ENCODE measurements at regions not wholly inside any gene's neighbourhood (a gene's known extent, or its start where the extent isn't known, plus 50 kb on each side); places are given as distances from the start of the nearest gene placed in this dataset.

GRCh38 chr7:157482517-157483087, 145.8 kb downstream of the DNAJB6 start:
- DNase-seq, result no peak

GRCh38 chr7:157483515-157483914, 146.7 kb downstream of the DNAJB6 start:
- DNase-seq, result peak in 1 of 2 experiments; percentile 28

GRCh38 chr7:157483971-157484410, 147.2 kb downstream of the DNAJB6 start:
- no peak for DNase-seq

- no peak for DNase-seq
These were observed 147.7 kb downstream of the DNAJB6 start for GRCh38 chr7:157484411-157485081.

- no peak for DNase-seq
These were observed 148.6 kb downstream of the DNAJB6 start for GRCh38 chr7:157485361-157485831.

GRCh38 chr7:157486007-157486755, 149.4 kb downstream of the DNAJB6 start:
- no peak for DNase-seq

- no peak for DNase-seq
These were observed 150.4 kb downstream of the DNAJB6 start for GRCh38 chr7:157487046-157487770.

- no peak for DNase-seq
These were observed 151.5 kb downstream of the DNAJB6 start for GRCh38 chr7:157488281-157488680.

- DNase-seq, result no peak
These were observed 152.2 kb downstream of the DNAJB6 start for GRCh38 chr7:157488966-157489365.

Measured in NCI-H1930 (cell line).